GM12891 (cell line): ENCODE measurements at regions not wholly inside any gene's neighbourhood (a gene's known extent, or its start where the extent isn't known, plus 50 kb on each side); places are given as distances from the start of the nearest gene placed in this dataset.

Experiments
- PAX5 ChIP-seq: IDR thresholded peaks from 2 replicates; pipeline ENCODE4 v1.6.1; 2011; ENCODE audit warnings: low read length, moderate library complexity, mild to moderate bottlenecking; ENCODE audit not compliant: insufficient read depth, severe bottlenecking
- POLR2A ChIP-seq: IDR thresholded peaks from 2 replicates; pipeline ENCODE4 v1.6.1; 2011; ENCODE audit warnings: low read depth, low read length, control low read depth
- POLR2AphosphoS5 ChIP-seq: IDR thresholded peaks from 2 replicates; pipeline ENCODE4 v1.6.1; 2011; ENCODE audit warnings: low read depth, low read length, control low read depth
- SPI1 ChIP-seq: IDR thresholded peaks from 2 replicates; pipeline ENCODE4 v1.6.1; 2011; ENCODE audit warnings: low read depth, low read length, control low read depth
- TAF1 ChIP-seq: IDR thresholded peaks from 2 replicates; pipeline ENCODE4 v1.6.1; 2011; ENCODE audit warnings: low read depth, low read length, control low read depth

- no peak for TF ChIP-seq POLR2A
- TF ChIP-seq POLR2AphosphoS5 = no peak
- TF ChIP-seq TAF1 = no peak
- TF ChIP-seq PAX5 = no peak
- no peak for TF ChIP-seq SPI1
Observed at GRCh38 chr3:10723991-10724390, 92.0 kb upstream of the SLC6A11 start.
